HCT116 (cell line): ENCODE measurements at regions not wholly inside any gene's neighbourhood (a gene's known extent, or its start where the extent isn't known, plus 50 kb on each side); places are given as distances from the start of the nearest gene placed in this dataset.

Source experiments
- EGR1 ChIP-seq: IDR thresholded peaks from 2 replicates; pipeline ENCODE4 v1.6.1; 2012; ENCODE audit warnings: low read depth
- EZH2 ChIP-seq: fragments of 200-600 bp; sonication (generic); IDR thresholded peaks from 2 replicates; pipeline ENCODE4 v1.6.1; 2017; ENCODE audit warnings: antibody characterized with exemption, mixed run types
- POLR2A ChIP-seq: IDR thresholded peaks from 2 replicates; pipeline ENCODE4 v1.7.0; 2011; ENCODE audit warnings: borderline replicate concordance; ENCODE audit not compliant: insufficient read depth, insufficient read length; ENCODE audit errors: extremely low read depth
- TF ChIP-seq, protein P1 (sequence below), 3 experiments: fragments of 200-600 bp in 1 of 3; sonication (generic) in 1 of 3; IDR thresholded peaks in 2 of 3; conservative IDR thresholded peaks in 1 of 3; 2 replicates each; pipeline ENCODE4 v1.5.1; 2012 to 2017; ENCODE audit warnings: low read depth in 2 of 3, low read length in 2 of 3, antibody characterized with exemption in 1 of 3, borderline replicate concordance in 1 of 3, control low read depth in 1 of 3, mild to moderate bottlenecking in 1 of 3, mixed read lengths in 1 of 3, mixed run types in 1 of 3, moderate library complexity in 1 of 3; ENCODE audit not compliant: insufficient read depth in 1 of 3
- TF ChIP-seq, protein P2 (sequence below): IDR thresholded peaks from 2 replicates; pipeline ENCODE4 v1.6.1; 2011; ENCODE audit warnings: mild to moderate bottlenecking, low read length, moderate library complexity; ENCODE audit not compliant: insufficient replicate concordance; ENCODE audit errors: extremely low read depth
- TF ChIP-seq, protein P3 (sequence below): IDR thresholded peaks from 2 replicates; pipeline ENCODE4 v1.6.1; 2012

DNA sequence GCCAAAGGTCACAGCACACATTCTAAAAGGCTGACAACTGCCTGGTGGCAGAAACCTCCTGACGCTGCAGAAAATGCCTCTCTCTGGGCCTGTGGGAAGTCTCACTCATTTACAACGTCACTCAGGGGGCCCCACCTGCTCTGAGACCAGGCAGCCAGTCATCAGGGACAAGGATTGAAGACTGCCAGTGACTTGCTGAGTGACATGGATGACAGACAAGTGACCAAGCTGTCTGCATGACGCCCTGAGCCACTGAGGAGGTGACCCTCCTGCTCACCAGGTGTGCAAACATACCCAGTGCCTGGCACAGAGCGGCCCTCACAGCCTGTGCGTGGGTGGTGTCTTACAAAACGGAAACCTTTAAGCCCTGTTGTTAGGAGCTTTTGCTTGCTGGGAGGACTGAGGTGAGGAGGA lies 392.4 kb downstream of the TNS1 start:
- no peak for TF ChIP-seq EZH2
- TF ChIP-seq, protein P1, sequence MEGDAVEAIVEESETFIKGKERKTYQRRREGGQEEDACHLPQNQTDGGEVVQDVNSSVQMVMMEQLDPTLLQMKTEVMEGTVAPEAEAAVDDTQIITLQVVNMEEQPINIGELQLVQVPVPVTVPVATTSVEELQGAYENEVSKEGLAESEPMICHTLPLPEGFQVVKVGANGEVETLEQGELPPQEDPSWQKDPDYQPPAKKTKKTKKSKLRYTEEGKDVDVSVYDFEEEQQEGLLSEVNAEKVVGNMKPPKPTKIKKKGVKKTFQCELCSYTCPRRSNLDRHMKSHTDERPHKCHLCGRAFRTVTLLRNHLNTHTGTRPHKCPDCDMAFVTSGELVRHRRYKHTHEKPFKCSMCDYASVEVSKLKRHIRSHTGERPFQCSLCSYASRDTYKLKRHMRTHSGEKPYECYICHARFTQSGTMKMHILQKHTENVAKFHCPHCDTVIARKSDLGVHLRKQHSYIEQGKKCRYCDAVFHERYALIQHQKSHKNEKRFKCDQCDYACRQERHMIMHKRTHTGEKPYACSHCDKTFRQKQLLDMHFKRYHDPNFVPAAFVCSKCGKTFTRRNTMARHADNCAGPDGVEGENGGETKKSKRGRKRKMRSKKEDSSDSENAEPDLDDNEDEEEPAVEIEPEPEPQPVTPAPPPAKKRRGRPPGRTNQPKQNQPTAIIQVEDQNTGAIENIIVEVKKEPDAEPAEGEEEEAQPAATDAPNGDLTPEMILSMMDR (IDR thresholded peaks at IDR 0.05 in 2 of 3, conservative IDR thresholded peaks at IDR 0.05 in 1 of 3; ENCODE audit: borderline replicate concordance in 1 of 3, insufficient read depth in 1 of 3, low read depth in 2 of 3, low read length in 2 of 3) = no peak
- TF ChIP-seq POLR2A = no peak
- TF ChIP-seq, protein P2, sequence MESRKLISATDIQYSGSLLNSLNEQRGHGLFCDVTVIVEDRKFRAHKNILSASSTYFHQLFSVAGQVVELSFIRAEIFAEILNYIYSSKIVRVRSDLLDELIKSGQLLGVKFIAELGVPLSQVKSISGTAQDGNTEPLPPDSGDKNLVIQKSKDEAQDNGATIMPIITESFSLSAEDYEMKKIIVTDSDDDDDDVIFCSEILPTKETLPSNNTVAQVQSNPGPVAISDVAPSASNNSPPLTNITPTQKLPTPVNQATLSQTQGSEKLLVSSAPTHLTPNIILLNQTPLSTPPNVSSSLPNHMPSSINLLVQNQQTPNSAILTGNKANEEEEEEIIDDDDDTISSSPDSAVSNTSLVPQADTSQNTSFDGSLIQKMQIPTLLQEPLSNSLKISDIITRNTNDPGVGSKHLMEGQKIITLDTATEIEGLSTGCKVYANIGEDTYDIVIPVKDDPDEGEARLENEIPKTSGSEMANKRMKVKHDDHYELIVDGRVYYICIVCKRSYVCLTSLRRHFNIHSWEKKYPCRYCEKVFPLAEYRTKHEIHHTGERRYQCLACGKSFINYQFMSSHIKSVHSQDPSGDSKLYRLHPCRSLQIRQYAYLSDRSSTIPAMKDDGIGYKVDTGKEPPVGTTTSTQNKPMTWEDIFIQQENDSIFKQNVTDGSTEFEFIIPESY = no peak
- TF ChIP-seq, protein P3, sequence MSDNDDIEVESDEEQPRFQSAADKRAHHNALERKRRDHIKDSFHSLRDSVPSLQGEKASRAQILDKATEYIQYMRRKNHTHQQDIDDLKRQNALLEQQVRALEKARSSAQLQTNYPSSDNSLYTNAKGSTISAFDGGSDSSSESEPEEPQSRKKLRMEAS = no peak
- no peak for TF ChIP-seq EGR1
